ENCODE measurements at regions not wholly inside any gene's neighbourhood (a gene's known extent, or its start where the extent isn't known, plus 50 kb on each side); places are given as distances from the start of the nearest gene placed in this dataset.
A peak's percentile ranks its signal among the peaks of the same experiment; 100 is the strongest.
"Not testable (repeated sequence)": the region's sequence is repeated elsewhere in the genome, so short reads cannot be mapped to it uniquely, and the experiment has no call there.

- DNase-seq (ENCODE audit: low spot score) = no peak
Measured at GRCh38 chr6:144918073-144918472, 632.9 kb downstream of the UTRN start.

DNA sequence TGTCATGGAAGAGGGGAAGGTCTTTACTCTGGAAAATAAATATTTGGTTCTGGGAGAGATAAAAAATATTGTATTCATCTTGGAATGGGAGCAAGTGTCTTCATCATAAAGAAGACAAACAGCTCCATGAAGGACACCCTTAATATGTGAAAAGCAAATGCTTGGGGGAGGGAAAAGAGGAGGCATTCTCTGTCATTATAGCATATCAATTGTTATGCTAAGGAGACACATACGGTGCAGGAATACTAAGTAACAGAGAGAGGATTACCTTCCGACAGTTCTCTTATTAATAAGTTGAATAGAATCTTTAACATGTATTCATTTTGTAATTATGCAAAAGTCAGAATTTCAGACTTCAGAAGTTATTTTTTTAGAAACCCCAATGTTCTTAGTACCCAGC, 634.4 kb downstream of the UTRN start:
- no peak for DNase-seq (ENCODE audit: low spot score)

GRCh38 chr6:144920391-144920961, 635.3 kb downstream of the UTRN start:
- no peak for DNase-seq (ENCODE audit: low spot score)

- DNase-seq (ENCODE audit: low spot score) = no peak
Measured at GRCh38 chr6:144921206-144921975, 636.3 kb downstream of the UTRN start.

GRCh38 chr6:144922120-144922722, 637.1 kb downstream of the UTRN start:
- DNase-seq (ENCODE audit: low spot score) = peak; percentile 15

- DNase-seq (ENCODE audit: low spot score) = not testable (repeated sequence)
Measured at GRCh38 chr6:144922771-144923490, 637.8 kb downstream of the UTRN start.

GRCh38 chr6:144923491-144923787, 638.3 kb downstream of the UTRN start:
- not testable (repeated sequence) for DNase-seq (ENCODE audit: low spot score)

GRCh38 chr6:144928847-144929246, 643.7 kb downstream of the UTRN start:
- no peak for DNase-seq (ENCODE audit: low spot score)

DNA sequence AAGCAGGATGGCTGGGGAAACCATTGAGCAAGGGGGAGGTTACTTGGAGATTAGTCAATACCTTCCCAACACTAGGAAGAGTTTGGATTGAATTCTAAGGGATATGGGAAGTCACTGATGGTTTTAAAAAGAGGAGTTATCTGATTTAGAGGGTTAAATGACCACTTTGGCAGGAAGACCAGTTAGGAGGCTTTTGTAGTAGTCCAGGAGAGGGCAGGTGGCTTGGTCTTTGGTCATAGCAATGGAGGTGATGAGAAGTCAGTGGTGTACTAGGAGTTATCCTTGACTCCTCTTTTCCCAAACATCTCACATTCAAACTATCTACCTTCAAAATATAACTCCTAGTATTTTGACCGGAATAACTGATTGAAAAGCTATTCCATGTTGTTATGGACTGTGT, 644.1 kb downstream of the UTRN start:
- no peak for DNase-seq (ENCODE audit: low spot score)

GRCh38 chr6:144931172-144932035, 646.3 kb downstream of the UTRN start:
- DNase-seq (ENCODE audit: low spot score) = peak; percentile 48

GRCh38 chr6:144932621-144933020, 647.5 kb downstream of the UTRN start:
- no peak for DNase-seq (ENCODE audit: low spot score)

GRCh38 chr6:144935181-144935580, 650.0 kb downstream of the UTRN start:
- no peak for DNase-seq (ENCODE audit: low spot score)

DNA sequence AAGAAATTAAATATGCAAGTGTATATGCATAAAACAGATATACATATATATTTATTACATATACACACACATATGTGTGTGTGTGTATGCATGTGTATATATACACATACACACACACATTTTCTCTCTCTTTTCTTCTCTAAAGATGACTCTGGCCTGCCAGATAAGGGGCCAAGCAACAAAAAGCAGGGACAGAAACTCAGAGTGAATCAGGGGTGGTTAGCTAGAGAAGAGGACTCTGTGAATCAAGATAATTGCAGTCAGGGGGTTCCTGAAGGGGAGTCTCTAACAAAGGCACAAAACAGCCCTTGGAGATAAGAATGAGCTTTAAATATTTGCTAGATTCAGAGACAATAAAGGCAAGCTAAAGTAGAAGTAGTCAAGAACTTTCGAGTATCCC, 650.5 kb downstream of the UTRN start:
- DNase-seq (ENCODE audit: low spot score) = no peak

- DNase-seq (ENCODE audit: low spot score) = no peak
Measured at GRCh38 chr6:144936764-144937163, 651.6 kb downstream of the UTRN start.

GRCh38 chr6:144939921-144940320, 654.8 kb downstream of the UTRN start:
- no peak for DNase-seq (ENCODE audit: low spot score)

GRCh38 chr6:144944106-144944505, 659.0 kb downstream of the UTRN start:
- no peak for DNase-seq (ENCODE audit: low spot score)

- no peak for DNase-seq (ENCODE audit: low spot score)
Measured at GRCh38 chr6:144947398-144947976, 662.4 kb downstream of the UTRN start.

- no peak for DNase-seq (ENCODE audit: low spot score)
Measured at GRCh38 chr6:144951730-144952437, 666.7 kb downstream of the UTRN start.

DNA sequence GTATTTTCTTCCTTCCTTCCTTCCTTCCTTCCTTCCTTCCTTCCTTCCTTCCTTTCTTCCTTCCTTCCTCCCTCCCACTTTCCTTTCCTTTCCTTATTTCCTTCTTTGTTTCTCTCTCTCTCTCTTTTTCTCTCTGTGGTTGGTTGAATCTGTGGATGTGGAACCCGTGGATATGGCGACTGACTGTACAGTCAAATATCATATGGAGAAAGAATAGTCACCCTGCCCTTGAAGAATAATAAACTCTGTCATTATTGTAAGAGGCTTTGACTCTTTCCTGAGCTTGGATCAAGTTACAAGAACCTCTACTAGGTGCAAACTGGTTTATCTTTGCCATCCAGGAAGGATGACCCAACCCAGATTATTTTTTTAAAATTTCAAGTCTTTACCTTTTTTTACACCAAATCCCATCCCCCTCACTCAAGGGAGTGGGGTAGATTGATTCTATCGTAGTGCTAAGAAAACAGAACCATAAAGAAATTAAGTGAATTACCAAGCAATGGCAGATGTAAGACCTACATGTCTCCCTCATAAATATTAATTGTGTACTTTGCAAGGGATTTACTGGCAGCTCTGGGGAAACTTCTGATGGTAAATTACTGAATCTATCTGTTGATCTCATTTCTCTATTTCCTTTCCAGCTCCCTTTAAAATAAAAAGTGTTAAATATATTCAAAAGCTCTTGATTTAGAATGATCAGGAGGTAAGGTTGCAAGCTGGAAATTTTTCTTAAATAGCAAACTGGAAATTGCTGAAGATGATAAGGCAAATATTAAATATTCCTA, 667.5 kb downstream of the UTRN start:
- no peak for DNase-seq (ENCODE audit: low spot score)
